Stomach (tissue), 4 donors: ENCODE measurements at regions not wholly inside any gene's neighbourhood (a gene's known extent, or its start where the extent isn't known, plus 50 kb on each side); places are given as distances from the start of the nearest gene placed in this dataset.

ENCODE experiments used
- CTCF ChIP-seq, 7 experiments: fragments of 450-650 bp in 4 of 7; fragments of 200-600 bp in 3 of 7; sonication (generic) in 3 of 7; IDR thresholded peaks; one replicate each; pipeline ENCODE4 v1.5.1; 2016 to 2019; ENCODE audit warnings: antibody characterized with exemption in 7 of 7, control low read depth in 2 of 7, mild to moderate bottlenecking in 1 of 7
- POLR2A ChIP-seq, 4 donors: fragments of 450-650 bp; IDR thresholded peaks; one replicate each; pipeline ENCODE4 v1.6.1; 2016; ENCODE audit warnings: antibody characterized with exemption in 4 of 4, control low read depth in 2 of 4, mild to moderate bottlenecking in 1 of 4, moderate library complexity in 1 of 4
- POLR2AphosphoS5 ChIP-seq, 3 donors: sonication (generic); formaldehyde crosslinking; IDR thresholded peaks; one replicate each; pipeline ENCODE4 v1.6.1; 2016; ENCODE audit warnings: antibody characterized with exemption in 3 of 3

- TF ChIP-seq POLR2AphosphoS5 (IDR thresholded peaks at IDR 0.05) = no peak
- no peak for TF ChIP-seq POLR2A (IDR thresholded peaks at IDR 0.05)
- TF ChIP-seq CTCF (IDR thresholded peaks at IDR 0.05) = no peak
Measured at GRCh38 chr18:6661692-6662415, 67.7 kb upstream of the ARHGAP28 start.
